GM12892 (cell line): ENCODE measurements at regions not wholly inside any gene's neighbourhood (a gene's known extent, or its start where the extent isn't known, plus 50 kb on each side); places are given as distances from the start of the nearest gene placed in this dataset.

Experiments
- POLR2AphosphoS5 ChIP-seq: IDR thresholded peaks from 2 replicates; pipeline ENCODE4 v1.6.1; 2011; ENCODE audit warnings: low read depth, low read length, control low read depth
- TAF1 ChIP-seq: IDR thresholded peaks from 2 replicates; pipeline ENCODE4 v1.6.1; 2011; ENCODE audit warnings: low read depth, mild to moderate bottlenecking, control low read depth, low read length, borderline replicate concordance

DNA sequence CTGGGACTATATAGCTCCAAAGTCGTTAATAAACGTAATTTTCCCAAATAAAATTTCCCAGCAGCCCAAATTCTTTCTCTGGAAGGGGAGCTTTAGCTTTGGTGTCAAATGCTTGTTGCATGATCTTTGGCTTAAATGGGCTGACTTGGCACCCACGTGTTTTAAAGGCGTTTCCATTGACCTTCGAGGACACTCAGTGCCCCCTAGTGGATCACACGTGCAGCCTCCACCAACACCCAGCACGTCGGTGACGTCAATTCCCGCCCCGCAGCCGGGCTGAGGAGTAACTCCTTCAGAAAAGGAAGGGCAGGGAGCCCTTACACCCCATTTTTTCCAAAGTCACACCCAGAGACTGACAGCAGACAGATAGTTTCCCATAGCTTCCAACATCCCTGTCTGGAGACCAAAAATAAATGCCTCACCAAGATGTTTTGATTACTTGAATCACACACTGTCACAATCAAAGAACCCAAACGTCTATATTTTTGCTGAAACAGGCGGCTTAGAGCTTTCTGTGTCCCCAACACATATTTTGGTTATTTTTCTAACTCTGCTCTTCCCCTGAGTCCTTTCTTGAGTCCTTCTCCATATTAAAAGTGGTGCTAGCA is 707.9 kb downstream of the AACS start:
- TF ChIP-seq TAF1: no peak
- no peak for TF ChIP-seq POLR2AphosphoS5
